SK-N-SH treated with all-trans-retinoic acid at 6 μM for 48 hours (cell line): ENCODE measurements at regions not wholly inside any gene's neighbourhood (a gene's known extent, or its start where the extent isn't known, plus 50 kb on each side); places are given as distances from the start of the nearest gene placed in this dataset.
A peak's percentile ranks its signal among the peaks of the same experiment; 100 is the strongest.

ENCODE experiments used
- ATAC-seq: fragments of 200-7000 bp; cut with Tn5 transposase; 3 replicates; pipeline ENCODE4 v1.9.1; 2020; ENCODE audit warnings: mild to moderate bottlenecking, moderate library complexity
- ARNTL ChIP-seq: fragments of 450-650 bp; formaldehyde crosslinking; IDR thresholded peaks from 2 replicates; pipeline ENCODE4 v1.5.0; 2020; ENCODE audit warnings: low read depth, mild to moderate bottlenecking, moderate library complexity, borderline replicate concordance
- BACH2 ChIP-seq: fragments of 250-450 bp; sonication (Bioruptor Pico); IDR thresholded peaks from 2 replicates; pipeline ENCODE4 v1.9.0; 2021; ENCODE audit warnings: mild to moderate bottlenecking, borderline replicate concordance
- CSDC2 ChIP-seq: fragments of 250-450 bp; sonication (Bioruptor Pico); IDR thresholded peaks from 2 replicates; pipeline ENCODE4 v1.5.0; 2020; ENCODE audit warnings: mild to moderate bottlenecking, moderate library complexity
- GLIS3 ChIP-seq: fragments of 250-450 bp; sonication (Bioruptor Pico); IDR thresholded peaks from 2 replicates; pipeline ENCODE4 v1.5.0; 2020; ENCODE audit warnings: mild to moderate bottlenecking, moderate library complexity
- ISL1 ChIP-seq: fragments of 250-450 bp; sonication (Bioruptor Pico); IDR thresholded peaks from 2 replicates; pipeline ENCODE4 v2.1.2; 2022; ENCODE audit warnings: mild to moderate bottlenecking, moderate library complexity
- OSR1 ChIP-seq: fragments of 250-450 bp; sonication (Bioruptor Pico); IDR thresholded peaks from 2 replicates; pipeline ENCODE4 v1.8.0; 2022; ENCODE audit warnings: moderate library complexity, mild to moderate bottlenecking, inconsistent platforms
- PPARA ChIP-seq: fragments of 250-450 bp; sonication (Bioruptor Pico); IDR thresholded peaks from 2 replicates; pipeline ENCODE4 v1.5.0; 2020; ENCODE audit warnings: mild to moderate bottlenecking, borderline replicate concordance
- RARB ChIP-seq: fragments of 250-450 bp; sonication (Bioruptor Pico); IDR thresholded peaks from 2 replicates; pipeline ENCODE4 v1.8.0; 2021; ENCODE audit warnings: mild to moderate bottlenecking, moderate library complexity
- SNAI2 ChIP-seq: fragments of 250-450 bp; sonication (Bioruptor Pico); IDR thresholded peaks from 2 replicates; pipeline ENCODE4 v1.5.0; 2020; ENCODE audit warnings: mild to moderate bottlenecking, moderate library complexity
- TCF4 ChIP-seq: fragments of 250-450 bp; sonication (Bioruptor Pico); IDR thresholded peaks from 2 replicates; pipeline ENCODE4 v1.8.0; 2021; ENCODE audit warnings: mild to moderate bottlenecking, moderate library complexity, borderline replicate concordance
- TOX ChIP-seq: fragments of 250-450 bp; sonication (Bioruptor Pico); IDR thresholded peaks from 2 replicates; pipeline ENCODE4 v1.8.0; 2021; ENCODE audit warnings: mild to moderate bottlenecking, moderate library complexity, borderline replicate concordance
- ZC3H10 ChIP-seq: fragments of 250-450 bp; sonication (Bioruptor Pico); IDR thresholded peaks from 2 replicates; pipeline ENCODE4 v1.5.1; 2021; ENCODE audit warnings: mild to moderate bottlenecking, moderate library complexity
- ZFP3 ChIP-seq: fragments of 250-450 bp; sonication (Bioruptor Pico); IDR thresholded peaks from 2 replicates; pipeline ENCODE4 v1.5.0; 2020; ENCODE audit warnings: mild to moderate bottlenecking, moderate library complexity
- ZFP30 ChIP-seq: fragments of 450-650 bp; formaldehyde crosslinking; IDR thresholded peaks from 2 replicates; pipeline ENCODE4 v1.5.0; 2022; ENCODE audit warnings: mild to moderate bottlenecking, moderate library complexity
- ZNF565 ChIP-seq: fragments of 450-650 bp; formaldehyde crosslinking; conservative IDR thresholded peaks from 2 replicates; pipeline ENCODE4 v1.5.0; 2020; ENCODE audit warnings: low read depth, mild to moderate bottlenecking, moderate library complexity
- ZNF70 ChIP-seq: fragments of 450-650 bp; formaldehyde crosslinking; IDR thresholded peaks from 2 replicates; pipeline ENCODE4 v1.5.0; 2020; ENCODE audit warnings: mild to moderate bottlenecking, moderate library complexity
- ZNF8 ChIP-seq: fragments of 450-650 bp; formaldehyde crosslinking; IDR thresholded peaks from 2 replicates; pipeline ENCODE4 v1.5.0; 2020; ENCODE audit warnings: mild to moderate bottlenecking, moderate library complexity
- TF ChIP-seq, protein P1 (sequence below): fragments of 250-450 bp; sonication (Bioruptor Pico); IDR thresholded peaks from 2 replicates; pipeline ENCODE4 v1.5.1; 2020; ENCODE audit warnings: low read depth, mild to moderate bottlenecking, moderate library complexity
- TF ChIP-seq, protein P2 (sequence below): fragments of 250-450 bp; sonication (Bioruptor Pico); IDR thresholded peaks from 2 replicates; pipeline ENCODE4 v1.8.0; 2021; ENCODE audit warnings: low read depth, mild to moderate bottlenecking, moderate library complexity, borderline replicate concordance
- TF ChIP-seq, protein P3 (sequence below): fragments of 250-450 bp; sonication (Bioruptor Pico); IDR thresholded peaks from 2 replicates; pipeline ENCODE4 v1.5.1; 2021; ENCODE audit warnings: mild to moderate bottlenecking, moderate library complexity
- TF ChIP-seq, protein P4 (sequence below): fragments of 250-450 bp; sonication (Bioruptor Pico); IDR thresholded peaks from 2 replicates; pipeline ENCODE4 v1.8.0; 2020; ENCODE audit warnings: mild to moderate bottlenecking, moderate library complexity, borderline replicate concordance
- TF ChIP-seq, protein P5 (sequence below): fragments of 250-450 bp; sonication (Bioruptor Pico); IDR thresholded peaks from 2 replicates; pipeline ENCODE4 v1.5.0; 2020; ENCODE audit warnings: mild to moderate bottlenecking, moderate library complexity

DNA sequence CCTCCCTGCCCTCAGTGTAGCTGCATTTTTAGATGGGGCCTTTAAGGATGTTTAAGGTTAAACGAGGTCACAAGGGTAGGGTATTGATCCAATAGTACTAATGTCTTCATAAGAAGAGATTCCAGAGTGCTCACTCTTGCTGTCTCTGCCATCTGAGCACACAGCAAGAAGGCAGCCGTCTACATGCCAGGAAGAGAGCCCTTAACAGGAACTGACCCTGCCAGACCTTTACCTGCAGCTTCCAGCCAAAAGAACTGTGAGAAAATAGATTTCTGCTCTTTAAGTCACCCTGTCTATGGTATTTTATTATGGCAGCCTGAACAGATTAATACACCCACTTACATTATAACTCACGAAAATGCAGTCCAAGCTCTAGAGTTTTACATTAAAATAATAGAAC, 685.3 kb upstream of the MARCKS start:
- TF ChIP-seq PPARA (CRISPR knock-in tag) (no peak), ZFP3 (CRISPR knock-in tag) (no peak), ARNTL (no peak), RARB (CRISPR knock-in tag) (no peak), GLIS3 (CRISPR knock-in tag) (no peak), ZFP30 (CRISPR knock-in tag) (no peak), TCF4 (CRISPR knock-in tag) (no peak), ZNF70 (CRISPR knock-in tag) (no peak), SNAI2 (CRISPR knock-in tag) (no peak), ZNF565 (no peak), CSDC2 (CRISPR knock-in tag) (no peak), ZC3H10 (CRISPR knock-in tag) (no peak)
- TF ChIP-seq, protein P1, sequence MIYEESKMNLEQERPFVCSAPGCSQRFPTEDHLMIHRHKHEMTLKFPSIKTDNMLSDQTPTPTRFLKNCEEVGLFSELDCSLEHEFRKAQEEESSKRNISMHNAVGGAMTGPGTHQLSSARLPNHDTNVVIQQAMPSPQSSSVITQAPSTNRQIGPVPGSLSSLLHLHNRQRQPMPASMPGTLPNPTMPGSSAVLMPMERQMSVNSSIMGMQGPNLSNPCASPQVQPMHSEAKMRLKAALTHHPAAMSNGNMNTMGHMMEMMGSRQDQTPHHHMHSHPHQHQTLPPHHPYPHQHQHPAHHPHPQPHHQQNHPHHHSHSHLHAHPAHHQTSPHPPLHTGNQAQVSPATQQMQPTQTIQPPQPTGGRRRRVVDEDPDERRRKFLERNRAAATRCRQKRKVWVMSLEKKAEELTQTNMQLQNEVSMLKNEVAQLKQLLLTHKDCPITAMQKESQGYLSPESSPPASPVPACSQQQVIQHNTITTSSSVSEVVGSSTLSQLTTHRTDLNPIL (CRISPR knock-in tag) = no peak
- no peak for ATAC-seq

DNA sequence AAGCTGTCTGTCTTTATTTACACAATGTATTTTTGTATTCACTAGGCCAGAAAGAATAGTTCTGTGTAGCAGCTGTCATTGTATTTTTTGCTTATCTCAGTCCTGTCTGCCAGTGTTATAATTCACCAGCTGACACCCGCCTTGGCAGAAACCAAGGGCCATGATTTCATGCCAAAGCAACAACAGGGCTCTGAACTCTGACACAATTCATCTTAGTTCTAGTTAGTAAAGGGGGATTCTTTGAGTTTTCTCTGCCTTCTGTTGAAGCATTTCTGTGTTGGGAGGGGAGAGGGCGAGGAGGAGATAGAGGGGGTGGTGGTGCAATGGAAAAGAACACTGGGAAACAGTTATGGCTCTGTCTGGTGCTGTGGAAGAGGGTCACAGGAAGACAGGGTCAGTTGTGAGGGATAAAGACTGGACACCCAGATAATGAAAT, 684.6 kb upstream of the MARCKS start:
- TF ChIP-seq RARB (CRISPR knock-in tag) = no peak
- TF ChIP-seq ISL1 (CRISPR knock-in tag) = peak; percentile 65
- peak; percentile 25; the same call in 1 of the 2 replicates for TF ChIP-seq CSDC2 (CRISPR knock-in tag)
- ATAC-seq = peak; percentile 53

DNA sequence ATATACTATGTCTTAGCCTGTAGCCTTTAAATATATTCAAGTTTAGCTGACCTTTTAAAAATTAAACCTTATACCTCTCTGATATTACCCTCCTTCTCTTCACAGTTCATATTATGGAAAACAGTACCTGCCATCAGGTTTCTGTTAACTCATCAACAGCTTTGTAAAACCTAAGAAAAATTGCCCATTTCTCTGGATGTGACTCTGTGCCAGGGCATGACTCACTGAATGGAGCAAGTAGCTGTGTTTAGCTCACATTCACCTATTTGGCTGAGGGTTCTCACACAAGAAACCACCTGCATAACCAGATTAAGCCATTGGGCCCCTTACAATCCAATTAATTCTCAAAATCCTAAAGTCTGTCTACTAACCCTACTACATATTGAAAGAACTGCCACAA, 678.8 kb upstream of the MARCKS start:
- no peak for ATAC-seq
- no peak for TF ChIP-seq BACH2 (CRISPR knock-in tag)
- no peak for TF ChIP-seq ZNF565
- TF ChIP-seq, protein P1 (CRISPR knock-in tag) = no peak
- TF ChIP-seq SNAI2 (CRISPR knock-in tag) = no peak
- no peak for TF ChIP-seq CSDC2 (CRISPR knock-in tag)
- TF ChIP-seq, protein P2, sequence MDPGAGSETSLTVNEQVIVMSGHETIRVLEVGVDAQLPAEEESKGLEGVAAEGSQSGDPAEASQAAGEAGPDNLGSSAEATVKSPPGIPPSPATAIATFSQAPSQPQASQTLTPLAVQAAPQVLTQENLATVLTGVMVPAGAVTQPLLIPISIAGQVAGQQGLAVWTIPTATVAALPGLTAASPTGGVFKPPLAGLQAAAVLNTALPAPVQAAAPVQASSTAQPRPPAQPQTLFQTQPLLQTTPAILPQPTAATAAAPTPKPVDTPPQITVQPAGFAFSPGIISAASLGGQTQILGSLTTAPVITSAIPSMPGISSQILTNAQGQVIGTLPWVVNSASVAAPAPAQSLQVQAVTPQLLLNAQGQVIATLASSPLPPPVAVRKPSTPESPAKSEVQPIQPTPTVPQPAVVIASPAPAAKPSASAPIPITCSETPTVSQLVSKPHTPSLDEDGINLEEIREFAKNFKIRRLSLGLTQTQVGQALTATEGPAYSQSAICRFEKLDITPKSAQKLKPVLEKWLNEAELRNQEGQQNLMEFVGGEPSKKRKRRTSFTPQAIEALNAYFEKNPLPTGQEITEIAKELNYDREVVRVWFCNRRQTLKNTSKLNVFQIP (CRISPR knock-in tag) = no peak
- no peak for TF ChIP-seq ISL1 (CRISPR knock-in tag)
- no peak for TF ChIP-seq ZNF70 (CRISPR knock-in tag)
- TF ChIP-seq, protein P3, sequence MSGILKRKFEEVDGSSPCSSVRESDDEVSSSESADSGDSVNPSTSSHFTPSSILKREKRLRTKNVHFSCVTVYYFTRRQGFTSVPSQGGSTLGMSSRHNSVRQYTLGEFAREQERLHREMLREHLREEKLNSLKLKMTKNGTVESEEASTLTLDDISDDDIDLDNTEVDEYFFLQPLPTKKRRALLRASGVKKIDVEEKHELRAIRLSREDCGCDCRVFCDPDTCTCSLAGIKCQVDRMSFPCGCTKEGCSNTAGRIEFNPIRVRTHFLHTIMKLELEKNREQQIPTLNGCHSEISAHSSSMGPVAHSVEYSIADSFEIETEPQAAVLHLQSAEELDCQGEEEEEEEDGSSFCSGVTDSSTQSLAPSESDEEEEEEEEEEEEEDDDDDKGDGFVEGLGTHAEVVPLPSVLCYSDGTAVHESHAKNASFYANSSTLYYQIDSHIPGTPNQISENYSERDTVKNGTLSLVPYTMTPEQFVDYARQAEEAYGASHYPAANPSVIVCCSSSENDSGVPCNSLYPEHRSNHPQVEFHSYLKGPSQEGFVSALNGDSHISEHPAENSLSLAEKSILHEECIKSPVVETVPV (CRISPR knock-in tag) = no peak
- TF ChIP-seq, protein P4, sequence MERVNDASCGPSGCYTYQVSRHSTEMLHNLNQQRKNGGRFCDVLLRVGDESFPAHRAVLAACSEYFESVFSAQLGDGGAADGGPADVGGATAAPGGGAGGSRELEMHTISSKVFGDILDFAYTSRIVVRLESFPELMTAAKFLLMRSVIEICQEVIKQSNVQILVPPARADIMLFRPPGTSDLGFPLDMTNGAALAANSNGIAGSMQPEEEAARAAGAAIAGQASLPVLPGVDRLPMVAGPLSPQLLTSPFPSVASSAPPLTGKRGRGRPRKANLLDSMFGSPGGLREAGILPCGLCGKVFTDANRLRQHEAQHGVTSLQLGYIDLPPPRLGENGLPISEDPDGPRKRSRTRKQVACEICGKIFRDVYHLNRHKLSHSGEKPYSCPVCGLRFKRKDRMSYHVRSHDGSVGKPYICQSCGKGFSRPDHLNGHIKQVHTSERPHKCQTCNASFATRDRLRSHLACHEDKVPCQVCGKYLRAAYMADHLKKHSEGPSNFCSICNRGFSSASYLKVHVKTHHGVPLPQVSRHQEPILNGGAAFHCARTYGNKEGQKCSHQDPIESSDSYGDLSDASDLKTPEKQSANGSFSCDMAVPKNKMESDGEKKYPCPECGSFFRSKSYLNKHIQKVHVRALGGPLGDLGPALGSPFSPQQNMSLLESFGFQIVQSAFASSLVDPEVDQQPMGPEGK (CRISPR knock-in tag) = no peak
- no peak for TF ChIP-seq ZFP30 (CRISPR knock-in tag)
- no peak for TF ChIP-seq TOX (CRISPR knock-in tag)
- TF ChIP-seq ZC3H10 (CRISPR knock-in tag) = no peak
- TF ChIP-seq, protein P5, sequence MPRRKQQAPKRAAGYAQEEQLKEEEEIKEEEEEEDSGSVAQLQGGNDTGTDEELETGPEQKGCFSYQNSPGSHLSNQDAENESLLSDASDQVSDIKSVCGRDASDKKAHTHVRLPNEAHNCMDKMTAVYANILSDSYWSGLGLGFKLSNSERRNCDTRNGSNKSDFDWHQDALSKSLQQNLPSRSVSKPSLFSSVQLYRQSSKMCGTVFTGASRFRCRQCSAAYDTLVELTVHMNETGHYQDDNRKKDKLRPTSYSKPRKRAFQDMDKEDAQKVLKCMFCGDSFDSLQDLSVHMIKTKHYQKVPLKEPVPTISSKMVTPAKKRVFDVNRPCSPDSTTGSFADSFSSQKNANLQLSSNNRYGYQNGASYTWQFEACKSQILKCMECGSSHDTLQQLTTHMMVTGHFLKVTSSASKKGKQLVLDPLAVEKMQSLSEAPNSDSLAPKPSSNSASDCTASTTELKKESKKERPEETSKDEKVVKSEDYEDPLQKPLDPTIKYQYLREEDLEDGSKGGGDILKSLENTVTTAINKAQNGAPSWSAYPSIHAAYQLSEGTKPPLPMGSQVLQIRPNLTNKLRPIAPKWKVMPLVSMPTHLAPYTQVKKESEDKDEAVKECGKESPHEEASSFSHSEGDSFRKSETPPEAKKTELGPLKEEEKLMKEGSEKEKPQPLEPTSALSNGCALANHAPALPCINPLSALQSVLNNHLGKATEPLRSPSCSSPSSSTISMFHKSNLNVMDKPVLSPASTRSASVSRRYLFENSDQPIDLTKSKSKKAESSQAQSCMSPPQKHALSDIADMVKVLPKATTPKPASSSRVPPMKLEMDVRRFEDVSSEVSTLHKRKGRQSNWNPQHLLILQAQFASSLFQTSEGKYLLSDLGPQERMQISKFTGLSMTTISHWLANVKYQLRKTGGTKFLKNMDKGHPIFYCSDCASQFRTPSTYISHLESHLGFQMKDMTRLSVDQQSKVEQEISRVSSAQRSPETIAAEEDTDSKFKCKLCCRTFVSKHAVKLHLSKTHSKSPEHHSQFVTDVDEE (CRISPR knock-in tag) = no peak
- TF ChIP-seq ZFP3 (CRISPR knock-in tag) = no peak
- no peak for TF ChIP-seq GLIS3 (CRISPR knock-in tag)
- TF ChIP-seq OSR1 (CRISPR knock-in tag) = no peak
- no peak for TF ChIP-seq ZNF8 (CRISPR knock-in tag)
